LNCaP clone FGC (cell line): ENCODE measurements at regions not wholly inside any gene's neighbourhood (a gene's known extent, or its start where the extent isn't known, plus 50 kb on each side); places are given as distances from the start of the nearest gene placed in this dataset.

Source experiments
- DNase-seq: peaks from one replicate; pipeline ENCODE4 v3.0.0-alpha.2; 2011; ENCODE audit warnings: low read depth
- H3K4me3 ChIP-seq: 2 replicates; pipeline ENCODE4 v1.5.1; 2011; ENCODE audit warnings: mild to moderate bottlenecking, low read depth, low read length, control low read depth
- TF ChIP-seq, protein P1 (sequence below): IDR thresholded peaks from 2 replicates; pipeline ENCODE4 v1.5.1; 2012; ENCODE audit warnings: mild to moderate bottlenecking; ENCODE audit not compliant: control insufficient read depth, insufficient read depth; ENCODE audit errors: extremely low read depth

DNA sequence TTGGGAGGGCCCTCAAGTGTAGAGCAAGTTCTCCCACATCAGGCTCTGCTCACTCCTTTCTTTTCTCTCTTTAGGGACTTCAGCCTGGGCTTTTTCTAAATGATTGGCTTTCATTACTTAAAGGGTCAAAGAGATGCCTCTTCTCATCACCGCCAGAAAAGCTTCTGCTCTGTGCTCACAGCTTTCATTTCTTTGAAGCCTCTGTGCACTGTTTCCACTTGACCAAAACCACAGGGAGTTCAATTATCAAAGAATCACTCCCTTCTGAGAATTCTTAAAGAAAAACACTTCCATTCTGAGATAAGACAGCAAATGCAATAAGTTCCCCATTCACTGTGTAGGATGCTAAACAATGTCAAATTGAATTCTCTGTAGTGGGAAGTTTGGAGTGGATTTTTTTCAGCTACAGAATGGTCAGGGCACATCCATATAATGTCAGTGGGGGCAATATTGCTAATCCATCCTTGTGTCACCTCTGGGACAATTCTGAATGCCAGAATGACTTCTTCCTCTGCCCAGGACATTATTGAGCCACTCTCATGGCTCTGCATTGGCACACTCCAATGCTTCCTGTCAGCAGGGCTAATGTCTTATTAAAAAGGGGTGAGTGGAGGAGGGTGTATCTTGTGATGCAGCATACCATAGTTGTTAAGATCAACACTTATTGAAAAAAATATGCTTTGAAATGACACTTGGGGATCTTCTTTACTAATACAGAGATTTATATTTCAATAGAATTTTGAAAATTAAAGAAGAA, 217.6 kb downstream of the SNCA start:
- no peak for DNase-seq
- TF ChIP-seq, protein P1, sequence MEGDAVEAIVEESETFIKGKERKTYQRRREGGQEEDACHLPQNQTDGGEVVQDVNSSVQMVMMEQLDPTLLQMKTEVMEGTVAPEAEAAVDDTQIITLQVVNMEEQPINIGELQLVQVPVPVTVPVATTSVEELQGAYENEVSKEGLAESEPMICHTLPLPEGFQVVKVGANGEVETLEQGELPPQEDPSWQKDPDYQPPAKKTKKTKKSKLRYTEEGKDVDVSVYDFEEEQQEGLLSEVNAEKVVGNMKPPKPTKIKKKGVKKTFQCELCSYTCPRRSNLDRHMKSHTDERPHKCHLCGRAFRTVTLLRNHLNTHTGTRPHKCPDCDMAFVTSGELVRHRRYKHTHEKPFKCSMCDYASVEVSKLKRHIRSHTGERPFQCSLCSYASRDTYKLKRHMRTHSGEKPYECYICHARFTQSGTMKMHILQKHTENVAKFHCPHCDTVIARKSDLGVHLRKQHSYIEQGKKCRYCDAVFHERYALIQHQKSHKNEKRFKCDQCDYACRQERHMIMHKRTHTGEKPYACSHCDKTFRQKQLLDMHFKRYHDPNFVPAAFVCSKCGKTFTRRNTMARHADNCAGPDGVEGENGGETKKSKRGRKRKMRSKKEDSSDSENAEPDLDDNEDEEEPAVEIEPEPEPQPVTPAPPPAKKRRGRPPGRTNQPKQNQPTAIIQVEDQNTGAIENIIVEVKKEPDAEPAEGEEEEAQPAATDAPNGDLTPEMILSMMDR: no peak
- H3K4me3 ChIP-seq: no peak overlapping the region

DNA sequence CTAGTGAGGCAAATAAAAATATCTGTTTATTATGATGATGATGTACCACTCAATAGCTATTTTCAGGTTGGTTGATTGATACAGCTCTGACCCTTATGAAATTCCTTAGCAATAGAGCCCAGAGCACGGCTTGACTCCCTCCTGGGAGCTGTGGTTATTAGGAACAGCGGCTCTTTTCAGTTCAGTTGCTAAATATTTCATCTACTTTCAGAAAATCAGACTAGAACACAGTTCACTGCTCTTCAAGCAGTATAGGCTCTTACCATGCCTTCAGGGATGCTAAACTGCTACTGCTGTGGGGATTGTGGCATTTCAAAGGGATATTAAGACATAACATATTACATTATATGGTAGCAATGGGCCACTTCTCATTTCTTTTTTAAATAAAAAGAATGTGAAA, 218.8 kb downstream of the SNCA start:
- TF ChIP-seq, protein P1: no peak

GRCh38 chr4:89617317-89617716, 219.6 kb downstream of the SNCA start:
- TF ChIP-seq, protein P1: no peak
- no peak for DNase-seq
- no peak overlapping the region for H3K4me3 ChIP-seq

More for the DNA sequence above, 218.8 kb downstream of the SNCA start:
- H3K4me3 ChIP-seq: no peak overlapping the region
- no peak for DNase-seq

- no peak for DNase-seq
- TF ChIP-seq, protein P1: no peak
- no peak overlapping the region for H3K4me3 ChIP-seq
Measured at GRCh38 chr4:89616382-89616781, 220.6 kb downstream of the SNCA start.

DNA sequence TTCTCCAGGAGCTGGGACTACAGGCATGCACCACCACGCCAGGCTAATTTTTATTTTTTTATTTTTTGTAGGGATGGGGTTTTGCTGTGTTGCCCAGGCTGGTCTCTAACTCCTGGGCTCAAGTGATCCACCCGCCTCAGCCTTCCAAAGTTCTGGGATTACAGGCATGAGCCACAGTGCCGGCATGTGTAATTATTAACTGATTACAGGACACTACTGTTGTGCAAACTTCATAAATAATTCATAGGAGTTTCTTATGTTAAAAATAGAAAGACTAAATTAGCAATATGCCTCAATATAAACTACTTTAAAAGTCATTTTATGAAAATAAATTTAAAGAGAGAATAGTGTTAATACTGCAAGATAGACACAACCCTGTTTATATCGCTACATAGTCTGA, 221.9 kb downstream of the SNCA start:
- no peak for DNase-seq
- TF ChIP-seq, protein P1: no peak
- no peak overlapping the region for H3K4me3 ChIP-seq

DNA sequence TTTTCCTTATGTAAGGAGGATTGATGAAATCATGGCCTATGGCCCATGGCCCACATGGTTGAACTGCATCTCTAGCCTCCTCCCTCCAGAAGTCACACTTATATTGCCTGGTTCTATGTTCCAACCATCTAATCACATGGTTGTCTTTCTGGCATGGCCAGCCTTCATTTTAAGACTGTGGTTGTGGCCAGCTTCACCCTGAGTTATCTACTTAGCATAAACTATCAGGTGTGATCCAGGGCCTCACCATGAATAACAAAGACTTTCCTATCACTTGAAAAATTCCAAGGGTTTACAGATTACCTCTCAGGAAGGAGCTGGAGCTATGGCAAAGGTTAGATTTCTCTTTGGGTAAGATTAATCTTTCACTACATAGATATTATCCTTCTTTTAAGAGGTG, 222.8 kb downstream of the SNCA start:
- no peak for DNase-seq
- TF ChIP-seq, protein P1: no peak
- no peak overlapping the region for H3K4me3 ChIP-seq

DNA sequence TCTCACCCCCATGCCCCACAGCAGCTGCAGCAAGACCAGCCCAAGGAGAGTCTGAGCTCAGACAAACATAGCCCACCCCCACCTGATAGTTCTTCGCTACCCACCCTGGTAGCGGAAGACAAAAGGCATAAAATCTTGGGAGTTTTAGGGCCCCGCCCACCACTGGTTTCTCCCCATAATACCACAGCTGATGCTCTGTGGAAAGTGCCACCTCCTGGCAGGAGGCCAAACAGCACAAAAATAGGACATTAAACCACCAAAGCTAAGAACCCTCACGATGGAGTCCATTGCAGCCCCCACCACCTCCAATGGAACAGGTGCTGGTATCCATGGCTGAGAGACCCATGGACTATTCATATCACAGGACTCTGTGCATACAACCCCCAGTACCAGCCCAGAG, 226.7 kb downstream of the SNCA start:
- TF ChIP-seq, protein P1: no peak

More for the DNA sequence above, 226.7 kb downstream of the SNCA start:
- no peak for DNase-seq
- no peak overlapping the region for H3K4me3 ChIP-seq
